Anterior cingulate cortex (tissue), 58 donors: ENCODE measurements at regions not wholly inside any gene's neighbourhood (a gene's known extent, or its start where the extent isn't known, plus 50 kb on each side); places are given as distances from the start of the nearest gene placed in this dataset.
"Not testable (repeated sequence)": the region's sequence is repeated elsewhere in the genome, so short reads cannot be mapped to it uniquely, and the experiment has no call there.

Experiments
- DNase-seq, 58 donors: peaks; one replicate each; lab custom pipeline; 2025; lab: John Stamatoyannopoulos, UW

- DNase-seq, result no peak
Observed at GRCh38 chr5:52134013-52134650, 653.6 kb upstream of the ITGA1 start.

GRCh38 chr5:52139888-52140615 lies 647.7 kb upstream of the ITGA1 start:
- no peak for DNase-seq

- no peak for DNase-seq
Observed at GRCh38 chr5:52148679-52149078, 639.0 kb upstream of the ITGA1 start.

GRCh38 chr5:52150501-52150900 lies 637.2 kb upstream of the ITGA1 start:
- no peak for DNase-seq

- not testable (repeated sequence) for DNase-seq
Observed at GRCh38 chr5:52156809-52157208, 630.9 kb upstream of the ITGA1 start.

- not testable (repeated sequence) for DNase-seq
Observed at GRCh38 chr5:52165806-52166205, 621.9 kb upstream of the ITGA1 start.

- DNase-seq, result no peak
Observed at GRCh38 chr5:52173133-52173532, 614.6 kb upstream of the ITGA1 start.

GRCh38 chr5:52177193-52177592 lies 610.5 kb upstream of the ITGA1 start:
- DNase-seq, result no peak

- DNase-seq, result no peak
Observed at GRCh38 chr5:52181403-52181802, 606.3 kb upstream of the ITGA1 start.

GRCh38 chr5:52190737-52191136 lies 597.0 kb upstream of the ITGA1 start:
- DNase-seq, result no peak

- no peak for DNase-seq
Observed at GRCh38 chr5:52199833-52200232, 587.9 kb upstream of the ITGA1 start.

- DNase-seq, result no peak
Observed at GRCh38 chr5:52202256-52202655, 585.5 kb upstream of the ITGA1 start.

- no peak for DNase-seq
Observed at GRCh38 chr5:52204310-52204709, 583.4 kb upstream of the ITGA1 start.
